ENCODE measurements at regions not wholly inside any gene's neighbourhood (a gene's known extent, or its start where the extent isn't known, plus 50 kb on each side); places are given as distances from the start of the nearest gene placed in this dataset.
"Not testable (repeated sequence)": the region's sequence is repeated elsewhere in the genome, so short reads cannot be mapped to it uniquely, and the experiment has no call there.

DNA sequence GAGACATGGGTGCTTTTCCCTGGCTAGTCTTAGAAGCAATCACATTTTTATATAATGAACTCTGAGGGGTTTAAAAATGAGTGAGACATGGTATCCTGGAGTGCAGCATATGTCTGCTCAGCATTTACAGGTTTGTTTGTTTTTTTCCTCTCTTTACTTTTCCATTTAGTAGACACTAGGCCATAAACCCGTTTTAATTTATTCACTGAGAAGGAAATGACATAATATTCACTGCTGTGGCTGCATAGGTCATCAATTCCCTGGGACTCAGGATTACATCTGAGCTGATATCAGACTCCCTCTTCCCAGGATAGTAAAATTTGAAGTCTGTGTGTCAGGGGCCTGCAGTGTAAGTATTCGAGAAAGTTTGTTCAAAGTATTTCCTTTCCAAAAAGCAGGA, 178.9 kb upstream of the SPRY1 start:
- no peak for DNase-seq (ENCODE audit: low spot score)

DNA sequence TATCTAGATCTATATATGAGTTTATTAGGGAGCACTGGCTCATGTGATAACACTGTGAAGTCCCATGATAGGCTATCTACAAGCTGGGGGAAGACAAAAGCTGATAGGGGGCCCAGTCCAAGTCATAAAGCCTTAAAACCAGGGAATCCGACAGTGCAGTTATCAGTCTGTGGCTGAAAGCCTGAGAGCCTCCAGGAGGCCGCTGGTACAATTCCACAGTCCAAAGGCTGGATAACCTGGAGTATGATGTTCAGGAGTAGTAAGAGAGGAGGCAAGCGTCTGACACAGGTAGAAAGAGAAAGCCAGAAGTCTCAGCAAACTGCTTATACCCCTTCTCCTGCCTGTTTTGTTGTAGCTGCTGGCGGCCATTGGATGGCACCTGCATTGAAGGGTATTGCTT, 177.6 kb upstream of the SPRY1 start:
- DNase-seq (ENCODE audit: low spot score) = no peak

DNA sequence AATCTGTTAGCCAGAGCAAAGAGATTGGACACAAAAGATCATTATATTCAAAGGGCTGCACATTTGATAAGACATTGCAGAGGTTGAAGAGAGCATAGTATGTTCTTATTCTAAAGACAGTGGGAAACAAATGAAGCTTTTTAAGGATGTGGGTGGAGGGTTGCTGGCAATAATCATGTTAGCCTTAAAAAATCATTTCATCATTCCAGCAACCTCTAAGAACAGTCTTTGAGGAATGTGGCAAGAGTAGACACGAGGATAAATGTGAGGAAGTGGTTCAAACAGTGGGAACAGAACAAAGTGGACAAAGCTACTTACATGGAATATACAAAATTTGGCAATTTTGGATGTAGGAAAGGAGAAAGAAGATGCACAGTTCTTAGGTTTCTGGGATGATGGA, 167.3 kb upstream of the SPRY1 start:
- DNase-seq (ENCODE audit: low spot score) = no peak

DNA sequence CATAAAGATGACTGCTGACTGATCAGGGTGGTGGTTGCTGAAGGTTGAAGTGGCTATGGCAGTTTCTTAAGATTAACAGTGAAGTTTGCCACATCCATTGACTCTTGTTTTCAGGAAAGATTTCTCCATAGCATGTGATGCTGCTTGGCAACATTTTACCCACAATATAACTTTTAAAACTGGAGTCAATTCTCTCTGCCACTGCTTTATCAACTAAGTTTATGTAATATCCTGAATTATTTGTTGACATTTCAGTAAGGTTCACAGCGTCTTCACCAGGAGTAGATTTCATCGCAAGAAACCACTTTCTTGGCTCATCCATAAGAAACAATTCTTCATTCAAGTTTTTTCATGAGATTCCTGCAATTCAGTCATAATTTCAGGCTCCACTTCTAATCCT, 166.5 kb upstream of the SPRY1 start:
- DNase-seq (ENCODE audit: low spot score) = no peak

DNA sequence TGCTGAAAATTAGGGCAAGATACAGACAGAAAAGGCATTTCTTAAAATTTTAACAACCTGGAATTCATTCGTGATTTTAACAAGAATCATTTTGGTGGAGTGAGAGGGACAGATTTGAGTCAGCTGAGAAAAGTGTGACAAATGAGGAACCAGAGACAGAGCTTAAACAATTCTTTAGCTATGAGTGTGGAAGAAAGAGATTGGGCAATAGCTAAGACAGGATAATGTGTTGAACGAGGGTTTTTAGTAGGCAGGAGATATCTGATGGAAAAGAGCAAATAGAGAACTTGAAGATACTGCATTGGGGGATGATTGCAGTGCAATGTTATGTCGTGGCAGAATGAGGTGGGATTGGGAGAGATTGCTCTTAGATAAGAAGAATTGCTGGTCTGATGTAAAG, 164.2 kb upstream of the SPRY1 start:
- peak; percentile 61 for DNase-seq (ENCODE audit: low spot score)

DNA sequence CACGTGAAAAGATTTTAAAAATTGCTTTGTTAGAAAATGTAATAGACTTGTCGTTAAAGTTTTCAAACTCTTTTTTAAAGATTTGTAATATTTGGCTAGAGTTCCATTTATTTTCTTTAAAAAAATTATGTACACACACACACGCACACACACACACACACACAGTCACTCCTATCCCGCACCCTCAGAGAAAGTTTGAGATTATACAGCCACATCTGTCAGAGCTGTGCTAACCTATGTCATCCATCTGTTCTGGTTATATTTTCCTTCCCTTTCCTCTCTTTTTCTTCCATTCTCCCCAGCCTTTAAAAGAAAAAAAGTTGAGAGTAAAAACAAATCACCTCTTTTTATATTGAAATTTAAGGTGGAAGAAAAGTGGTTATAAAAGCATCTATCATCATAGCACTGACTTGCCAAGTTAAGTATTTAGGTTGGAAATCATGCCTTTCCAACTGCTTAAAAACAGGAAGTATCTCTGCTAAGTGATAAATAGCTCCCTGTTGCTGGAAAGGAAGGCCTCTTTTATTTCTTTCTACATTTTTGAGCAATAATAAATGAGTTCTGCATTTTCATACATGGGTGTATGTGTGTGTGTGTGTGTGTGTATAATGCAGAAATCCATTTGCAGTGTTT, 163.3 kb upstream of the SPRY1 start:
- no peak for DNase-seq (ENCODE audit: low spot score)

DNA sequence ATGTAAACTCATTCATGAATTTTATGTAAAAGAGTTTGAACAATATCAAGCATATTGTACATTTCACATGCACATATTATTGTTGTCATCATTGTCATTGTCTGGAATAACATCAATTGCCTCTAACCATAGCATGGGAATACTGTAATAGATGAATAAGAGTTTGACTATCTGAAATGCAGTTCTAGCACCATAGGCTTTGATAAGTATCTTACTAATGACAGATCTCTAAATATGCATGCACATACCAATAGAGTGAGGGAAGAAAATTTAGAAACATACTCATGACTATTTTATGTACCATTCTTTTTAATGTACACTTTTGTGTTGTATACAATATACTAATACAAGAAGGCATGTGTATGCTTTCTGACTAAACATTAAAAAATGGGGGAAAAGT, 161.6 kb upstream of the SPRY1 start:
- no peak for DNase-seq (ENCODE audit: low spot score)

DNA sequence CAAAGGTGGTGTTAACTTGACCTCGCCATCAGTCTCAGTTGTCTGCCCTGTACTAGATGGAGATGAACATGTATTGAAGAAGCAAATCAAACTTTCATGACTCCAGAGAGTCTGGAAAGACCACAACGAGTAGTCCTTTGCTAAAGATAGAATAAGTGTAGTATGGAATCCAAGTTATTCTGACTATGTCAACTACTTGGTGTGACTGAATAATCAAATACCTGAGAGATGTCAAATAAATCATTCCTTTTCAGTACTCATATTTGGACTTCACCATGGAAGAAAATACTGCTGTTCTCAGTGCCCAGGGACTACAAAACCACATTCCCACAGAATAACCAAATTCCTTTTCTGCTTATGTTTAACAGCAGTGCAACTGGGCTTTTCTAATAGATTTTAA, 161.2 kb upstream of the SPRY1 start:
- peak; percentile 50 for DNase-seq (ENCODE audit: low spot score)

DNA sequence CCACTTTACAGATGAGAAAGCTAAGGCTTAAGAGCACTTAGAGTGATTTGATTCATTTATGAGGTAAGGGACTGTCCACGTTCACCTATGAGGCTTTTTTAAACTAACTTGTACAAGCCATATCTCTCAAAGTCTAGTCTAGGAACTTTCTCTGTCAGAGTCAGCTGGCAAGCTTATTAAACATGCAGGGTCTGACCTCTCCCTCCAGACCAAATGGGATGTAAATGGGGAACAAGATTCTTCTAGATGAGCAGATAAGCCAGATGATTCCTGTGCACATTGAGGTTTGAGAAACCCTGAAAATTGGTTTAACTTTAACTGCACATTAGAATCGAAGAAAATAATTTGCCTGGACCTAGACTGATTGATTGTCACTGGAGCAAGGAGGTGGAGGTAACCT, 160.0 kb upstream of the SPRY1 start:
- no peak for DNase-seq (ENCODE audit: low spot score)

DNA sequence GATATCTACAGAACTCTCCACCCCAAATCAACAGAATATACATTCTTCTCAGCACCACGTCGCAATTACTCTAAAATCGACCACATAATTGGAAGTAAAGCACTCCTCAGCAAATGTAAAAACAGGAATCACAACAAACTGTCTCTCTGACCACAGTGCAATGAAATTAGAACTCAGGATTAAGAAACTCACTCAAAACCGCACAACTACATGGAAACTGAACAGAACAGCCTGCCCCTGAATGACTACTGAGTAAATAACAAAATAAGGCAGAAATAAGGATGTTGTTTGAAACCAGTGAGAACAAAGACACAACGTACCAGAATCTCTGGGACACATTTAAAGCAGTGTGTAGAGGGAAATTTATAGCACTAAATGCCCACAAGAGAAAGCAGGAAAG, 156.3 kb upstream of the SPRY1 start:
- not testable (repeated sequence) for DNase-seq (ENCODE audit: low spot score)

DNA sequence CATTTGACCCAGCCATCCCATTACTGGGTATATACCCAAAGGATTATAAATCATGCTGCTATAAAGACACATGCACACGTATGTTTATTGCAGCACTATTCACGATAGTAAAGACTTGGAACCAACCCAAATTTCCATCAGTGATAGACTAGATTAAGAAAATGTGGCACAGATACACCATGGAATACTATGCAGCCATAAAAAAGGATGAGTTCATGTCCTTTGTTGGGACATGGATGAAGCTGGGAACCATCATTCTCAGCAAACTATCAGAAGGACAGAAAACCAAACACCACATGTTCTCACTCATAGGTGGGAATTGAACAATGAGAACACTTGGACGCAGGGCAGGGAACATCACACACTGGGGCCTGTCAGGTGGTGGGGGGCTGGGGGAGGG, 153.4 kb upstream of the SPRY1 start:
- not testable (repeated sequence) for DNase-seq (ENCODE audit: low spot score)

DNA sequence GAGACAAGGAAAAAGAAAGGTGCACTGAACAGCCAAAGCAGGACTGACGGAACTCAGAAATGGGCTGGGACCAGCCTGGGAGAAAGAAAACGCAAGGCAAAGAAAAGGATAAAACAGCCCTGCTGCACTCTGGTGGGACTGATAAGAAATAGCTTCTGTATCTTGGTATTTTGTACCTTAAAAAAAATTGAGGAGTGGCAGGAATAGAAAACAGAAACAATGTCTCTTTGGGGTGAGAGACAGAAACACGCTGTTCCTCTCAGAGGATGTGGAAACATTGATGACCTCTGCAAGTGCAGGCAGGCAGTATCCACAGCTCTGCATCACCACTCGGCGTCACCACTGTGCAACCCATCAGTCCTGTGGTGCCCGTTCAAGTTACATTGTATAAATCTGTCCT, 152.5 kb upstream of the SPRY1 start:
- peak; percentile 25 for DNase-seq (ENCODE audit: low spot score)

DNA sequence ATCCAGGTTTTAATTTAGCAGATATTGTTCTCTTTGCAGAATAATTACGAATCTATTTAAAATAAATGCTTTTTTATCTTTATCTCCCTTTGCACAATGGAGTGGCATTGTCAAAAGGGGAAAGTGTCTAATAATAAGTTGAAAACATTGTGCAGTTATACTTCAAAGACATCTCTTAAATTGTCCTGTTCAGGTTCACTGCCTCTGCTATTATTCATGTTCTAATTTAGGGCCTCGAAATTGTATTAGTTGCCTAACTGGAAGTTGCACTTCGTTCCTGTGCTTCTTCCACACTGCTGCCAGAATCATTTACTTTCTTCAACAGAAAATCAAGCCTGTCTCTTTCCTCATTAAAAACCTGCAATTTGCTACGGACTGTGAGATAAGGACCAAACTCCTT, 150.5 kb upstream of the SPRY1 start:
- DNase-seq (ENCODE audit: low spot score) = no peak

DNA sequence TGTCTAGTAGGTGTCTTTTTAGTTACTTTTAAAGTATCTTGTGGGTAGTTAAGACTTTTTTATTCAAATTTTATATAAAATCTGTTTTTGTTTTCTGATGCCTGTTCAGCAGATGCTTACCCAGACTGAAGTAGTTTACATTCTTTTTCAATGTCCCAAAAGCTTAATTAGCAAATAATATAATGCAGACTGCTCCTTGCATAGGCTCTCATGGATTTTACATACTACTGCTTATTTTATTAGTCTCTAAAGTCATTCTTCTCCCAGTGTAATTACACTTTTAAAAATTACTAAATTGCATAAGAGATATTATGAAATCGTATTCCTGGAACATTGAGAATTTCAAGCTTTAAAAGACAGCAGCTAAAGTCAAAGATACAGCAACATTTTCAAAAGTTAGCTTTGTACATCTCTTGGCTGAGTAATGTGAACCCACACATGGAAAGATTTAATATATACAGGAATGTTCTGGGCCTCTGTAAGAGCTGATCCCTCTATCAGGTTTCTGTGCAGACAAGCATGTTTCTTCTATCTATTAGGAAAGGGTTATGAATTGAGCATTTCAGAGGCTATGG, 148.4 kb upstream of the SPRY1 start:
- DNase-seq (ENCODE audit: low spot score) = peak; percentile 11

DNA sequence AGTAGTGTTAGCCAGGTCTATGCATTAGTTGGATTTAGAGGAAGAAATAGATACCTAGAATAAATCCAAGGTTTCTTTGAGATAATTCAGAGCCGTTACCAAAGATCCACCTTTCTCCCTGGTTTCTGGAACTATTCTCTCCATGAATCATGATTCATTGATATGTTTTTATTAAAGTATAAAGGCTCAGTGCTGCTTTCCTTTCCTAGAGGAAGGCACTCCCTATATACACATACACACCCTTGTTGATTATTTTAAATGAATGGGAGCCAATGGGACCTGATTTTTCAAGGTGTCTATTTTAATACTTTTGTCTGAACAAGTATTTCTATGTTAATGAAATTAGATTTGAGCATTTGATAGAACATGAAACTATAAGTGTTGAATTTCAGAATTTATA, 146.8 kb upstream of the SPRY1 start:
- DNase-seq (ENCODE audit: low spot score) = no peak

DNA sequence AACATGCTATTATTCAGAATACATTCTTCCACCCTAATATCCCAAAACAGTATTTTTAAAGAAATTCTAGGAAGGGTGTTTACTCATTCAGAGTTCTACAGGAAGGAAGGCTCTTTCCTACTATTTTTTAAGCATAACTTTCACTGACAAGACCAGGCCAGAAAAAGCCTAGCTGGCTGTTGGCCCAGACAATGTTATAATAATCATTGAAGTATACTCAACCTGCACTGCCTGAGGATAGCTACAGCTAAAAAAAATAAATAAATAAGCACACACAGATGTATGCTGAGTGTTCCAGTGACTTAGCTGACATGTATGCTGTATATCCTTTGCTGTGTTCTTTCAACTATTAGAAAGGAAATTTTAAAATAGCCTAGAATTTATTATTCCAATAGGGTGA, 145.8 kb upstream of the SPRY1 start:
- no peak for DNase-seq (ENCODE audit: low spot score)

DNA sequence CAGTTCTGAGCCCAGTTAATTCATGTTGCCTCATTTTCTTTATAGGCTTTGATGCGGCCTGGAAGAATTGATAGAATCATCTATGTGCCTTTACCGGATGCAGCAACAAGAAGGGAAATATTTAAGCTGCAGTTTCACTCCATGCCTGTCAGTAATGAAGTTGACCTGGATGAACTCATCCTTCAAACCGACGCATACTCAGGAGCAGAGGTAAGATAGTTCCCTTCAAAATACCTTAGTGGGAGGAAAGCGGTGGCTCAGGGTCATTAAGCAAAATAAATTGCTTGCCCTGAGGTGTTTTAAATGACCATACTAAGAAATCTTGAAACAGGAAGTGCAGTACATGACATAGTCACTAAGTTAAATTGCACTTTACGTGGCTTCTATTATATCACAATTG, 140.6 kb upstream of the SPRY1 start:
- no peak for DNase-seq (ENCODE audit: low spot score)

DNA sequence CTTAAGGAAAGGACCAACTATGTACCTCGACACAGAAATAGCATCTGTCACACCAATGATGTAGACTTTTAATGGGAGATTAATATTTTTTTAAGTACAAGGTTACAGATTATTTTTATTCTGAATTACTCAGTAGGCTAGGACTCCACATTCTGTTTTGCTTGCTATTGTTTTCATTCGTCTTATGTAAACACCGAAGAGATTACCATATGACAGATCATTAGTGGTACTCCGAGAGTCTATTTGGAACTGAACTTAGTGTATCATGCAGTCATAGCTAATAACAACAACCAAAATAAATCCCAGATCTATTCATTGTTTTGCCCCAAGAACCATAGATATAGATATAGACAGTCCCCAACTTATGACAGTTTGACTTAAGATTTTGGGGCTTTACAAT, 139.7 kb upstream of the SPRY1 start:
- no peak for DNase-seq (ENCODE audit: low spot score)

DNA sequence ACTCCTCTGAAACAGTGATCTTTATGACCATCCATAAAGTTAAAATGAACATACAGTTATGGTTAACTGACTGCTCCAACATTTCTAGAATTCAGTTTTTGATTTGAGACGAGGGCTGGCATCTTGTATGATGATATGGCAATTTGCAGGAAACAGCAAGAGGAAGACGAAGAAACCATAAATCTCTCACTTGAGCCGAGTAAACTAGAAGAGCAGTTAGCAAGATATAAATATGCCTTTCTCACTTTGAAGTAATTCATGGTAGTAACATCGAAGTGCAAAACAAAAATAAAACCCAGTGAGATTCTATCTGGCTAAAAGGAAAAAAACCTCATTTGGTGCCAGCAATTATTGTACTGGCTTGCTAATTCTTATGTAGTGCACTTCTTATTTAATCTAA, 139.0 kb upstream of the SPRY1 start:
- no peak for DNase-seq (ENCODE audit: low spot score)

DNA sequence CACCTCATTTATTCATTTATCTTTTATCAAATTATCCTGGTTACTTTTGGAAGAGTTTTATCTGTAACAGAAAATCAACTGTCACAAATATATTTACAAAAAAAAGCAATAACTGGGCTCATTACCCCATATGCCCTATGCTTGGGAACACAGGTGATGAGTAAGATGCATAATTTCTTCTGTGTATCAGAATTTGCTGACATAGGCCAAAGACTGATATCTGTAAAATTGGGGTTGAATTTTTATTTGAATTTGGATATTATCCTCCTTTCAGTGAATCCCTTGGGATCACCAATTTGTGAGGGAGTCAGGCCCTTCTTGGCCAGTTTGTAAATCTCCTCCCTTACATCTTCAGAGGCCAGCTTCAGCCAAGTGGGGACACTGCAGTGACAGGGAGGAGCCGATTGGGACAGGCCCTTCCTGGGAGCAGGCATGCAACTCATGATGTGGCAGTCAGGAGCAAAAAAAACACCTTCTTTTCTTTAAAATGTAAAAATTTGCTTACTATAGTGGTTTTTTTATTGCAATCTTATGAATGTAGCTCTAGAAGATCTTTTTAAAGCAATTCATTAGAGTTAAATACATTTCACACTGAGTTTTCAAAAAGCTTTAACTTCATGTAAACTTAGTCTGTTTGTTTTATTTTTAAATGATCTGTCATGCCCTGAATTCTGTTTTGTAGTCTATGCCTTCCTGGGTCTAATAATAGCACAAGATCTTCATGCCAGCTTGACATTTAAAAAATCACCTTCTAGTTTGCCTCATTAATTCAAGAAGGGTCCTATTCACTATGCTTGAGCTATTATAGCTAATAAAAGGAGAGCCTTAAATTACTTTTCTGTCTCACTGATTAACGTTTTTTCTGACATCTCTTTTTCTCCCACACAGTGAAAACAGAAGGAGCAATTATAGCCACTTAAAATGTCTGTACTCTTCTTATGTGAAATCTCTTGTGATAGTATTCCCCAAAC, 136.6 kb upstream of the SPRY1 start:
- no peak for DNase-seq (ENCODE audit: low spot score)

DNA sequence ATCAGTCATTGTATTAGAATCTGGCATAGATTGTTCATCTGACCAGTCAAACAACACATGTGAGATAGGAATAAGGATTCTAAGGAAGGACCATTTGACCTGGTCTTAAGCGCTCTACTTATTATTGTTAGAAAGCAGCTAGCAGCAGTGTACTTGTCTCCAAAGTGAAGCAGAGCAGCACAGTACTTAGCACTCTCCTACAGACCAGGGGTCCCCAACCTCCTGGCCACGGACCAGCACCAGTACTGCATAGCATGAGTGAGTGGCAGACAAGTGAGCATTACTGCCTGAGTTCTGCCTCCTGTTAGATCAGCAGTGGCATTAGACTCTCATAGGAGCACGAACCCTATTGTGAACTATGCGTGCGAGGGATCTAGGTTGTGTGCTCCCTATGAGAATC, 135.9 kb upstream of the SPRY1 start:
- DNase-seq (ENCODE audit: low spot score) = no peak

DNA sequence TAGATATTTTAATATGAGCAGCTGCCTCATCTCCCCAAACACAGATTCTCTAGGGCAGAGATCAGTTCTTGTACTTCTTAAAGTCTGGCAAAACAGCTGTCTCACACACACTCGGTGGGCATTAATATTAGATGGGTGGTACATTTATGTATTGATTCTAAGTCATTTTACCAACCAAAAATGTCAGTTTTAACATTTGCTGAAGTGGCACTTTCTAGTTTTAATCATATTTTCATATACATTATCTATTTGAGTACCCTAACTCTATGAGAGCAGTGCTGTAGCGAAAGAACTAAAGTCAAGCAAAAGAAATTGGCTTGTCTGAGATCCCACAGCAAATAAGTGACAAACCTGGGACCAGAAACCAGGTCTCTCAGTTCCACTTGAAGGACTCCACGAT, 134.5 kb upstream of the SPRY1 start:
- DNase-seq (ENCODE audit: low spot score) = no peak

DNA sequence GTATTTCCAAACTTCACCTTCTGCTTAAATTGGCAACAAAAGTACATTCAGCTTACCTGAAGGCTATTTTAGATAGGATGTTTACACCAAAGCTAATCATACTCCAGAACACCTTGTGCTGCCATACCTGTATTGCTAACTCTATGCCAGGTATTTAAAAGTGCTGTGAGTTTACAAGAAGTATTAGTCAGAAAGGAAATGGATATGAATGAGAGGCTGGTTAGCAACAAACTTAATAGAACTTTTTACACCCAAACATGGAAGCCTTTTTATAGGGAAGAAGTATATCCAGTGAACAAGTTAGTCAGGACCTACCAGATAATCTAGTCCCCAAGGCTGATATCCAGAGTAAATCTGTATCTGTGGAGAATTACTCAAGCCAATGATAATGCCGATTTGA, 131.2 kb upstream of the SPRY1 start:
- DNase-seq (ENCODE audit: low spot score) = no peak

Measured in AG08395 (cell line).